GM10248 (cell line): ENCODE measurements at regions not wholly inside any gene's neighbourhood (a gene's known extent, or its start where the extent isn't known, plus 50 kb on each side); places are given as distances from the start of the nearest gene placed in this dataset.

Source experiments
- CTCF ChIA-PET: fragments of 300-600 bp; sonication (Branson Sonifier 250); formaldehyde crosslinking; extraction: SDS; loops from one replicate; lab custom pipeline; 2021; ENCODE audit warnings: antibody characterized with exemption; lab: Yijun Ruan, JAX
- POLR2A ChIA-PET: fragments of 350-650 bp; sonication (Branson Sonifier 250); formaldehyde crosslinking; extraction: SDS; loops from one replicate; lab custom pipeline; 2020; ENCODE audit warnings: antibody characterized with exemption; lab: Yijun Ruan, JAX
- DNase-seq: peaks from one replicate; pipeline ENCODE4 v3.0.0; 2012; ENCODE audit errors: extremely low spot score
- TF ChIP-seq, protein P1 (sequence below): IDR thresholded peaks from 2 replicates; pipeline ENCODE4 v1.5.1; 2012; ENCODE audit warnings: mild to moderate bottlenecking, low read depth; ENCODE audit errors: extremely low read depth, missing control alignments, control extremely low read depth

DNA sequence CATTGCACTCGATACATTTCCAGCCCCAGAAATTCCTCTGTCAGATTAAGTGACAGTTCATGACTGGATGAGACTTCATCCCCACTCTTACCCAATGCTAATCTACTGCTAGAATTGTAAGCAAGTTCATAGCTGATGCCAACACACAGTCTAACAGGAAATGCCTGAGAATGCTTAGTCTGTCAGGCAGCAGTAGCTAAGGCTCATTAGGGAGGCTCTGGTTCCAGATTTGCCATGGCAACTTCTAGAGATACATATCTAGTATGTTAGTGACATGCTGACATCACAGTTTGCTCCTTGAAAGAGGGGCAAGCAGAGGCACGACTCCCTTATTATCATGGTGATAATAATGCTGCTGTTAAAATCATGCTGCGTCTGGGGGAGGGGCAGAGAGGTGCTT, 198.4 kb downstream of the RBM43 start:
- no peak for DNase-seq
- CTCF ChIA-PET = interaction anchor here (1.0 kb wide), 1 partner anchor 12 kb away, joined by 3 read pairs; no protein-coding TSS in a partner anchor
- TF ChIP-seq, protein P1, sequence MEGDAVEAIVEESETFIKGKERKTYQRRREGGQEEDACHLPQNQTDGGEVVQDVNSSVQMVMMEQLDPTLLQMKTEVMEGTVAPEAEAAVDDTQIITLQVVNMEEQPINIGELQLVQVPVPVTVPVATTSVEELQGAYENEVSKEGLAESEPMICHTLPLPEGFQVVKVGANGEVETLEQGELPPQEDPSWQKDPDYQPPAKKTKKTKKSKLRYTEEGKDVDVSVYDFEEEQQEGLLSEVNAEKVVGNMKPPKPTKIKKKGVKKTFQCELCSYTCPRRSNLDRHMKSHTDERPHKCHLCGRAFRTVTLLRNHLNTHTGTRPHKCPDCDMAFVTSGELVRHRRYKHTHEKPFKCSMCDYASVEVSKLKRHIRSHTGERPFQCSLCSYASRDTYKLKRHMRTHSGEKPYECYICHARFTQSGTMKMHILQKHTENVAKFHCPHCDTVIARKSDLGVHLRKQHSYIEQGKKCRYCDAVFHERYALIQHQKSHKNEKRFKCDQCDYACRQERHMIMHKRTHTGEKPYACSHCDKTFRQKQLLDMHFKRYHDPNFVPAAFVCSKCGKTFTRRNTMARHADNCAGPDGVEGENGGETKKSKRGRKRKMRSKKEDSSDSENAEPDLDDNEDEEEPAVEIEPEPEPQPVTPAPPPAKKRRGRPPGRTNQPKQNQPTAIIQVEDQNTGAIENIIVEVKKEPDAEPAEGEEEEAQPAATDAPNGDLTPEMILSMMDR = no peak
- POLR2A ChIA-PET = no interaction called here

DNA sequence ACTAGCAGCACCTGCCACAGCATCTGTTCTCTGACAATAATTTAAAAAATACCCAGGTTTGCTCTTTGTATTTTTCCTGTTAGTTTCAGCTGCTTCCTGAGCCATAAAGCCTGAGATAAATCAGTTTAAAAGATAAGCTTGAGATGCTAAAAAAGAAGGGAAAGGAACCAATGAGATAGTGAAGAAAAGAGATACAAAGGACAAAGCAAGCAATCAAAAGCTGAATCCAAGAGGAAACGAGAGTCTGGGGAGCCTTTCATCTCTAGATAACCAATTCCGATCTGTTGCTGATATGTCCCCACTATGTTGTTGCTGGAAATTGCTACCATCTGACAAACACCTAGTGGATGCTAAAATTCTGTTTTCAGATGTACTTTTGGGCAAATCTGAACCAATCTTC, 201.4 kb downstream of the RBM43 start:
- DNase-seq = no peak
- TF ChIP-seq, protein P1 = no peak
- ChIA-PET CTCF (interaction anchor here (0.7 to 1.3 kb wide), 3 partner anchors 9 to 28 kb away, joined by 3 to 4 read pairs (median 3); no protein-coding TSS in a partner anchor), POLR2A (no interaction called here)

DNA sequence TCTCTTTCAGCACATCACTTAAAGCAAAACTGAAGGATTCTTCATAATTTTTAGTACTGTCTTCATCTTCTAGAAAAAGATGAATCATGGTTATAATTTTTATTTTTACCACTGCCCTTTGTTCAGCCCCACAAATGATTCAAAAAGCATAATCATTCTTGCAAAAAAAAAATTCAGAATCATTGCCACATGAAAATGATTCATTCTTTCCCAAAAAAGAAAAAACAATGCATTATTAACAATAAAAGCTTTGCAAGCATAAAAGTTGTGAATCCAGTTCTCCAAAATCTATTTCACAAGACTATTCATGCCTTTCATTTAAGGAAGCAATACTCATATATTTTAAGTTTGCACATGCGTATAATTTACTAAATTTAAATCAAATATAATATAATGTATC, 204.8 kb downstream of the RBM43 start:
- TF ChIP-seq, protein P1 = no peak
- no peak for DNase-seq
- POLR2A ChIA-PET = no interaction called here
- CTCF ChIA-PET = no interaction called here

DNA sequence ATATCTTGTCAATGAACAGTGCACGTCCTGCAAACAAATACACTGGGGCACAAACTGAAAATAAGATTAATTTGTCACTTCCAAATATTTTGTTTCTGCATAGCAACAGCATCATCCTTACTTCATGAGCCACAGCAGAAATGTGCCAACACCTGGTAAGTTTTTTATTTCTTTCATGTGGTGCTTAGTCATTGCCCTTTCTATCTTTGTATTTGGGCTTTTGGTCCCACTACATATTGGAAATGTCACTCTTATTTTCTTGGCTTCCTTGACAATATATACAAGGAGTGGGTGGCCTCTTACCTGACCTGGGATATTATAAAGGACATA, 208.0 kb downstream of the RBM43 start:
- ChIA-PET CTCF (interaction anchor here (3.9 kb wide), 1 partner anchor 1458 kb away, joined by 24 read pairs; no protein-coding TSS in a partner anchor), POLR2A (no interaction called here)
- TF ChIP-seq, protein P1 = no peak
- DNase-seq = no peak

DNA sequence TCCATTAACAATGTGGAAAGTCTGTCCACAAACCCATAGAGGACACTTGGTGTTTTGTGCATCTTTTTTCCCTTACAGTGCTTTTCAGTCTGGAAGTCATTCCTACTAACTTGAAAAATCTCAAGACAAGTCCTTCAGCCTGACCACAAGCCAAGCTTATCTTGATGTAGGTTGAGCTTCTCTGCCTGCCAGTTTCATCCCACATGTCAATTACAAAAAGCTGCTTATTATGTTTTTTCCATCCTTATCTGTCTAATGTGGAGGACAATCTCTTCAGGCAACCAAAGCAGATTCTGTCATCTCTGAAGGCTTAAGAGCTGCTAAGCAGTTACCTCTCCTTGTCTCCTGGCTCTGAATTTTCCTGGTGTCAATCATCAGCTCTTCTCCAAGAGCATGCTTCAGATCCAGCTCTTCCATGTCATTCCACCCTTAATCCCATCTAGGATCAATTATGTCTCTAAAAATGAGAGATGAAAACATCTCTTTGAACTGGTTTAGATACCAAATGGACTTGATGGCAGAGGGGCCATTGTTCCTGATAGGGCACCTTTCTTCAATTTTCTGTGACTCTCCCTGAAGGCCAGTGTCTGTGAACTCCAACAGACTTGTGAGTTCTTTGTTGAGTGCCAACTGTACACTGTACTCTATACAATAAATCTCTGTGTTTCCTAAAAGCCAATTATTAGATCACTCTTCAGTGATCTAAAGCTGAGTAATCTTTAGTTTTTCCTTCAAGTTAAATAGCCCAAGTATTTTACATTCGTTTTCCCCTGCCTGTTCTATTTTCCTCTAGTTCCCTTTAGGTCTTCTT, 208.6 kb downstream of the RBM43 start:
- DNase-seq = no peak
- POLR2A ChIA-PET = no interaction called here
- CTCF ChIA-PET = interaction anchor here (1.1 to 3.9 kb wide), 13 partner anchors 13 to 1466 kb away, joined by 3 to 28 read pairs (median 6); no protein-coding TSS in a partner anchor
- TF ChIP-seq, protein P1 = no peak

DNA sequence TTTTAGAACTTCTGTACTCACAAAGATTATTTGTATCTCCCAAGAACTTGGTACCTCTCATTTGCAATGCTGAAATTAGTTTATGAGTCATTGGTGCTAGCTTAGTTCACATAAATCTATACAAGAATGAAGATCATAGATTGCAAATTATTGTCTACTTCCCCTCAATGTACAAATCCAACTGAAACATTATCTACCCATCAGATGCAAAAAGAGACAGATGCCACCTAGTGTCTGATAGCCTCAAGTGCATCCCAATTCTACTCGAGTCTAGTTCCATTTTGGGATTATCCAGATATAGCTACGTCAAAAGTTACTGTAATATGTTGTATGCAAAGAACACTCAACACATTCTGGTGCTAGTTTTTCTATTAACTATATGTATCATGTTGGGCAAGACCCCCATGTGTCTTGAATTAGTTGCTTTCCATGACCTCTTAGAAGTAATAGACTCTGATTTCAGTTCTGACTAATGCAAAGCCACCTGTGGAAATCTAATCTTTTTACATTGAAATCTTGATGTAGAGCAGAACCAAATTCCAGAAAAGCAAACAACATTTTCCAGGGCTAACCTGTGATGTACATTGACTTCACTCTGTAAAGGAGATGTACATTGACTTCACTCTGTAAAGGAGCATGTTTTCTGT, 210.0 kb downstream of the RBM43 start:
- DNase-seq = peak; percentile 29
- CTCF ChIA-PET = interaction anchor here (0.6 to 3.9 kb wide), 24 partner anchors 9 to 1465 kb away, joined by 3 to 28 read pairs (median 4); no protein-coding TSS in a partner anchor
- TF ChIP-seq, protein P1 = peak; percentile 64
- POLR2A ChIA-PET = no interaction called here
